Right forelimb (tissue), 1 donor: ENCODE measurements at regions not wholly inside any gene's neighbourhood (a gene's known extent, or its start where the extent isn't known, plus 50 kb on each side); places are given as distances from the start of the nearest gene placed in this dataset.

Experiments used
- DNase-seq: peaks from one replicate; pipeline ENCODE4 v3.0.0-alpha.2; 2018

DNA sequence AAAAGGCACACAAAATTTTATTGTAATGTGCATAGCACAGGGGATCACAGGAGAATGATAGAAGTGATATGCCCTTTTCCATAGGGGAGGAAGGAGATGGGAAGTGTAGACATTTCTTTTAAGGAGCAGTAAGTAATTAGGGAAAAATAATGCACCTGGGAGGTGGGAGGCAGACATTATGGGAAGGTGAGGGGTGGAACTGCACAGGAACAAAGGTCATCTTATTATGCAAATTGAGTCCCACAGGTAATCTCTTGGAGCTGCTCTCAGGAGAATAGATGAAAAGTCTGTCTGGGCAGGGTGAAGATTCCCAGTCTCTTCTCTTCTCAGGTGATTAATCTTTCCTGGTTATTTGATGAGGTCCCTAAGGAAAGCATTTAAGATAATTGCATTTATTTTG is 331.5 kb downstream of the ENC1 start:
- DNase-seq = no peak

- no peak for DNase-seq
These were observed 333.7 kb downstream of the ENC1 start for GRCh38 chr5:74306845-74307244.

GRCh38 chr5:74304536-74304935 is 336.0 kb downstream of the ENC1 start:
- DNase-seq = no peak

DNA sequence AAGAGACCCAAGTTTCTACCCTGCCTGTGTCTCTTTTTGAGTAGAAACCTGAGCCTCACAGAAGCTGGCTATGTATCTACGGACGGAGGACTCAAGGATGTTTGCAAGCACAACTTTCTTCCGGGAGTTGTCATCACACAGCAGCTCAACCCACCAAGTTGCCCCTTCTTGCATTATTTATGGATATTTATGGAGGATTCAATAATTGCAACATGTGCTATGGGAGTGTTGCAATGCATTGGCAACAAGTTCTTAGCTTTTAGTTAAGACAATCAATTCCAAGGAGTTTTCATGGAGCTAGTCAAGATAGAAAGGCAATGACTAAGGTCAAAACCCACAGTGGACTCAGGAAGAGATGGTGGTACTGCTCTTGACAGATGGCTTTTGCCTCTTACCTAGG is 336.9 kb downstream of the ENC1 start:
- DNase-seq = no peak

DNA sequence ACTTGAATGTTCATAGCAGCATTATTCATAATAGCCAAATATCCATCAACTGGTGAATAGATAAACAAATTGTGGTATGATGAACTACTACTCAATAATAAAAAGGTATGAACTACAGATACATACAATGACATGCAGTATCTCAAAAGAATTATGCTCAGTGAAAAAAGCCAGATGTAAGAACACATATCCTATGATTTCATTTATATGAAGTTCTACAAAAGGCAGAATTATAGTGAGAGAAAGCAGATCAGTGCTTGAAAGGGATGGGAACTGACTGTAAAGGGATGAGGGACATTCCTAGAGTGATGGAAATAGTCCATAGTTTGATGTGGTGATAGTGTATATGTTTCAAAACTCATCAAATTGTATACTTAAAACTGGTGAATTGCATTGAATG is 339.0 kb downstream of the ENC1 start:
- DNase-seq = no peak

- DNase-seq = no peak
These were observed 339.6 kb downstream of the ENC1 start for GRCh38 chr5:74300808-74301389.

- no peak for DNase-seq
These were observed 340.7 kb downstream of the ENC1 start for GRCh38 chr5:74299833-74300232.

- no peak for DNase-seq
These were observed 343.7 kb downstream of the ENC1 start for GRCh38 chr5:74296685-74297408.

DNA sequence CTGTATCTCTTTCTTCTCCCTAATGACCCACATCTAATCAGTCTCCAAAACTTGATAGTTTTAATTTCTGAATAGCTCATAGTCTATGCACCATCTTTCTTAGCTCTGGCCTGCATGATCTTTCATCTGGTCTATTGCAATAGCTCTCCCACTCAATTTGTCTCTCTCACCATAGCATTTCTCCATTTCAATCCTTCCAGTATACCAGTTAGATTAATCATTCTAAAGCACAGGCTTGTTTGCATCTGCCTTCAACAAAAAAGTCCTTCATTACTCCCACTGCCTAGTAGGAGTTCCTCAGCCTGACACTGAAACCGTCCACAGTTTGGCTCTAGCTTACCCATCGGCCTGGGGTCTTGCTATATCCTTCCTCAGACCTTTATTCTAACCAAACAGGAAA is 344.9 kb downstream of the ENC1 start:
- no peak for DNase-seq

DNA sequence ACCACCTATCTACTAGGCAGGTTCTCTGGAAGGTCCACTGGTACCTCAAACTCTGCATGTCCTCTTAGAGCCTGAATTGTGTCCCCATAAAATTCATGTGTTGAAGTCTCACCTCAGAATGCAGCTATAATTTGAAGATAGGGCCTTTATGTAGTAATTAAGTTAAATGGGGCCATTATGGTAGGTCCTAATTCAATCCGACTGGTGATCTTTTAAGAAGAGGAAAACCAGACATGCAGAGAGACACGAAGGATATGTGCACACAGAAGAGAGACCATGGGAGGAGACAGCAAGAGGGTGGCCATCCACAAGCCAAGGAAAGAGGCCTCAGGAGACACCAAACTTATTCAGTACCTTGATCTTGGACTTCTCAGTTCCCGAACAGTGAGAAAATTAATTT is 345.4 kb downstream of the ENC1 start:
- DNase-seq = no peak

- no peak for DNase-seq
These were observed 346.3 kb downstream of the ENC1 start for GRCh38 chr5:74294231-74294705.

GRCh38 chr5:74293182-74293581 is 347.3 kb downstream of the ENC1 start:
- DNase-seq = no peak

- DNase-seq = no peak
These were observed 349.8 kb downstream of the ENC1 start for GRCh38 chr5:74290634-74291241.

DNA sequence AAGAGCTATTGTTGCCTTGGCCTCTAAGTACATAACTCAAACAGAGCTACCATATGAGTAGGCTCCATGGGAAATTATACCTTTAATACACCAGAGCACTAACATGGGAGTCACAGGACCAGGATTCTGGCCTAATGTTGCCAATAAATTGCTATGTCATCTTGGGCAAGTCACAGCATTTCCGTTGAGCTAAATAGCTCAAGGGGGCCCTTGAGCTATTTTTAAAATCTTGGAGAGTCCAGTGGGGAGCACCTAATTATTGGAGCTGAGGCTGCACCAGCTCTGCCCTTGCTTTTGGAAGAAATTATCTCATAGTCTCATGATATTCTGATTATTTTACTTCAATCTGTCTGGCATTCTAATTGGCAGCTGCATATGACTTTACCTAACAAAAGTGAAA is 350.8 kb downstream of the ENC1 start:
- DNase-seq = no peak

GRCh38 chr5:74289238-74289637 is 351.3 kb downstream of the ENC1 start:
- DNase-seq = no peak

GRCh38 chr5:74288448-74289108 is 351.9 kb downstream of the ENC1 start:
- no peak for DNase-seq

- no peak for DNase-seq
These were observed 352.5 kb downstream of the ENC1 start for GRCh38 chr5:74288038-74288437.

DNA sequence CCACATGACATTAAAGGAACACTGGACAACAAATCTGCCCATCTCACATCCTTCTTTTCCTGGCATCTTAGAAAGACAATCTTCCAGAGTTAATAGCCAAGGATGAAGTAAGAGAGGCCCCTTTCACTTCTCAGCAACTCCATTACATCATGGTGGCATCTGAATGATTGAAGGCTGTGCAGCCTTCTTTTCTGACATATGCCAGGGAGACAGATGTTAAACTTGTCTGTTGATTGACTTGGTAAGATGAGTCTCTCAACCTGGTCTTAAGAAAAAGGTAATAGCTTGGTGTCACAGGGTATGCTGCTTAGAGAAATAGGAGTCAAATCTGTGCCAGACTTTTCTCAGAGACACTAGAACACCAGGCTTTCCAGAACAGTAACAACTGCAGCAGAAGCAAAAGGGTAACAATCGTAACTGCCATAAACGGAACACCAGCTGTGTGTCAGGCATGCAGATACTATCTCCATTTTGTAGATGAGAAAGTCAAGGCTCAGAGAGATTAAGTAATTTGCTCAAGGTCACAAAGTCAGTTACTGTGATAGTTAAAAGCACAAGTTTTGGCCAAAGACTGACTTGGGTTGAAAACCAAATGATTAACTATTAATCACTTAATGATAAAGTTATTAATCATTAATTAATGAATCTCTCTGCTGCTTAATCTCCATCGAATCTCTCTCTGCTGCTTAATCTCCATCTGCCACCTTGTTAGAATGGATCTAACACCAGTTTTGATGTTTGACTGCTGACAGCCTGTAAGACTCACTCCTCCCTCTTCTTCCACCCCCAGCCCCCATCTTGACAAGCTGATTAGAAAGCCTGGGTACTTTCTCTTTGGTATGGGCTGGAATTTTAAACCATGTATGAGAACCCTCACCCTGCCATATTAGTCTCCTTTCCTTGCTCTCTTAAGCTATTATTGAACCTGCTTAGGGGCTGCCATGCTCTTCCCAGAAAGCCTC is 353.5 kb downstream of the ENC1 start:
- DNase-seq = no peak

GRCh38 chr5:74285675-74286280 is 354.8 kb downstream of the ENC1 start:
- no peak for DNase-seq

DNA sequence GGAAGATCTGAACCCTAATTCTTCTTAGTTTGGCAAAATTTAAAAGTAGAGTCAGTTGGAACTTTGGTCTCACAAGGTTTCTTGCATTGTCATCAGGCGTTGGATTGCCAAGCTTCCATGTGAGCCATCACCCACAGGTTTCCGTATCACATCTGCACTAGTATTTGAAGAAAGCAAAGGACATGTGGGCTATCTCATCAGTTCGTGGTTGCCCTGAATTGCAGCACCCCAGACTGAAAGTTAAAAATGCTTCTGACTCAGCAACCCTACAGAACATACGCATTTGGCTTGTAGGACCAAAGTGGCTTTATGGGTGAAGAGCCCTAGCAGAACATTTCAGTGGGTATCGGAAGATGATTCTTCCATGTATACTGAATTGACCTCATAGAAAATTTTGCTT is 358.0 kb downstream of the ENC1 start:
- no peak for DNase-seq

DNA sequence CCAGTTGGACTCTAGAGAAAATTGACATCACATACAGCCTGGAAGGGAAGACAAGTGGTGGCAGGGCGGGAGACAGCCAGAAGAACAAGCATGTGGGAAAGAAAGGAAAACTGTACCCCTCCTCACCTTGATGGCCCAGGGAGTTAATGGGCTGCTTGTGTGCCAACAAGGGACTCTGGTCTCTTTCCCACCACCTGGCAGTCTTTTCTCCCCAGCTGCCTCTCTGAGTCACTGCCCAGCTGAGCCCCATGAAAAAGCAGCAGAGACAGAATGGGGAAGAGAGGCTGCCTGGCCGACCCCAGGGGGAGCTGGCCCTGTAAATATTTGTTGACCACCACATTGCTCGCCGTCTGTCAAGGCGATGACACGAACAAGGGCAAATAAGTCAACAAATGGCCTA is 359.4 kb downstream of the ENC1 start:
- DNase-seq = no peak

DNA sequence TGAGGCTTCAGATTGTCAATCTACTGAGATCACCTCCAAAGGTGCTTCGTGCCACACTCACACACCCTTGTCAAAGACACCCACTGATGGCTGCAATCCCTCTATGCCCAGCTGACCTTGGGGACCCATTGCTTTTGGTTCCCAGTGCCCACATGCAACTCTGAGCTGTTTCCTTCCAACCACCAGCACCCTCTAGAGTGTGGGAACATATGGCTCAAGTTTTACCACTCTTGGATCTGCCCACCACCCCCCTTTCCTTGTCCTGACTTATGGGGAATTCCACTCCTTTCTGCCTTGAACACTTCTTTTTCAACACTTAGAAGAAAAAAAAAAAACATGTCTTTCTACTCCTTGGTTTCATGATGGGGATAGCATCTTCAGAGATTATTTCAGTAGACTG is 360.2 kb downstream of the ENC1 start:
- DNase-seq = no peak
